ENCODE measurements at regions not wholly inside any gene's neighbourhood (a gene's known extent, or its start where the extent isn't known, plus 50 kb on each side); places are given as distances from the start of the nearest gene placed in this dataset.

DNA sequence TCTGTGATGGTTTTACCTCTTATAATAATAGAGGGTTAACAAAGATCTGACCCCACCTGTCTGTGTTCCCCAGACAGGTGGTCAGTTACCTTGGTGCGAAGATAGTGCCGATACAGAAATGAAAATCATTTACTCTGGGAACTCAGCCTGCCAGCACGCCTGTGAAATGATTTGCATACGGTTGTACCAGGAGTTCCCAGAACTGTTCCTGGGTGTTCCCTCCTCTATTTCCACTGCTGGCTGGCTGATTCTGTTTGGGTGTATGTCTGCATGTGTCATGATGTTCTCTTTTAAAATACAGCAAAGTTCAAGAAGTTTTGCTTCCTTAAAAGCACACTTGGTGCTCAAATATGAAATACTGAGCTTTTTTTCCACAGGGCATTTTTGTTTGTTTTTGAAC is 527.1 kb downstream of the FGF9 start:
- no peak for DNase-seq

DNA sequence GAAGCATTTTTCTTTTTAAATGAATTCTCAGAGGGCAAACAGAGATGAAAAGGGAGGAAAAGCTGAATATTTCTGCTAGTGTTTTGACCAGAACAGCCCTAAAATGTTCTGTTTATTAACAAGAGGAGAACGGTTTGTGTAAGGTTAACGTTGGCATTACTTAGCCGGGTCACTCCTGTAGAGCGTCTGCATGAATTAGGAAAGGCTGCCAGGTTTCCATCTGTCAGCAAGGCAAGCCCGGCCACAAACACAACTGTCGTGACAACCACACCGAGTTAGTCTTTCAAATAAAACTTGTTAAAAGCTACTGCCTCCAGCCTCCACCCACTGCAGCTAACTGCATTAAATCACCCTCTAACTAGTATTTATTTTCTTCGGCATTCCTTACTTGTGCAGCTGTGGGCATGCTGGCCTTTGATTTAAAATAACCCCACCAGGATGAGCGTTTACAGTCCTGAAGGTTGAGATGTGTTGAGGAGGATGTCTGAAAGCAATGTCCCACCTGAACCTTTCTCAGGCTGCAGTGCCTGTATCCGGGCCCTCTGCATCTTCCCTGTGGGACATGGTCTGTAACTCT is 527.9 kb downstream of the FGF9 start:
- no peak for DNase-seq

DNA sequence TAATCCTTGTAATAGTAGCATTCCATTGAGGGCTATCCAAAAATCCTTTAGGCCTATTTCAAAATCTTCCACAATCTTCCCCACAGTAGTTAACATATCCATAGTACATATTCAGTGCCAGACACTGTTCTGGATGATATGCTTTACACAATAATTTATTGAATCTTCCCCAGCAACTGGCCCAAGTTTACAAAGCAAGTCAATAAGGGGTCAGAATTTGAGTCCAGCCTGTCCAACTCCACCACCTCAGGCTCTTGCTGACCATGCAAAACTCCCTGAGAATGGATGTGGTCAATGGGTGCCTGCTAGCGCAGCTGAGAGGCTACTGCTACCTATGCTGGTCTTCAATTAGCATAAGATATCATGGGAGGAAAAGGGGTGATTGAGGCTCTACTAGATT is 529.6 kb downstream of the FGF9 start:
- no peak for DNase-seq

DNA sequence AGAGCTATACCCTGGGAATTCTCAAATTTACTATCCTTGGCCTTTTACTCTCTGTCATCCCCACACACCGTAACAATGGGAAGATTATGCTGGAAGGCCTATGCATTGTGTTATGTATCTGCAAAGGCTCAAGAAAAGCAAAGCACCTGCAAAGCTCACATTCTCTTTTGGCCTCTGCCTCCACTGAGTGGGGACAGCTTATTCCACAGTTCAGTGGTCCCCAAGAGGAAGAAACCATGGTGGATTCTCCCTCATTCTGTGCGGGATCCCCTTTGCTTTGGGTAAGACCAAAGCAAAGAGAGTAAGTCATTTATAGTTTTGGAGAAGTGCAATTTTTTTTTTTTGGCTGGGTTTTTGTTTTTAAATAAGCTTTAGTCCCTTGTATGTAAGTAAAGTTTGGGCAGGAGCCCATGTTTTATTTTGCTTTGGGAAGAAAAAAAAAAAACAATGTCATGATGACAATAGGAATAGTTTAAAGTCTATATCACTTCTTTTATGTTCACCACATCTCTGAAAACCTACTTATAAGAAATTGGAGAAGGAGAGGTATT is 530.6 kb downstream of the FGF9 start:
- DNase-seq: no peak

DNA sequence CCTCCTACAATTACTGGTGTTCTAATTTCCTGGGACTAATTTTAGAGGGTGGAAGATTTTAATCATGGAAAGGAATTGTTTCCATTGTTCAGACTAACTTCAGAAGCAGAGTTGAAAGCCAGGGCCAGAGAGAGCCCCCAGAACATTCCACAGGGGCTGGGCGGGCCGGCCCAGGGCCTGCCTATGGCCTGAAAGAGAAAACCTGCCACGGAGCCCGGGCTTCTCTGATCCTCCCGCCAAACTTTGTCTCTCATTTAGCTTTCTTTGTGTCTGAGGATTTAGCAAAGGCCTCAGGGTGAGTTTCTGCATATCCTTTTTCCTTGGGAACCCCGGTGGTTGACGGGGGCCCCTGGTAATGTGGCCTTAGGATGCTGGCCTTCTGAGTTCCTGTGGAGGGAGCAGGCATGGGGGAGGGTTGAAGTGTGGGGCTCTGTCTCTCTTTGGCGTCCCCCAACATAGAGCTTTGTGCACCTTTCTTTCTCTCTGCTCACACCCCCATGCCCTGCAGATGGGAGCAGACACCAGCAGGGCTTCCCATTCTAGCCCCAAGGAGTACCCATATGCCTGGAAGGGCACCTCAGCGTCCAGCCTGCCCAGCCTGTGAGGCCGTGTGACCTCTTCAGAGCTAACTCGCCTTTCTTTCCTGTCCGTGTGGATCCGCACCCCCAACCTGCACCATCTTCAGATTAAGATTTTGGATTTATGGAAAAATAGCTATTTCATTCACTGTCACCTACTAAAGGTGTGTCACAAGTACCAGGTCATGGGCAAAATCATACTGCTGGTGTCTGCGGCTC is 539.5 kb downstream of the FGF9 start:
- DNase-seq: no peak

DNA sequence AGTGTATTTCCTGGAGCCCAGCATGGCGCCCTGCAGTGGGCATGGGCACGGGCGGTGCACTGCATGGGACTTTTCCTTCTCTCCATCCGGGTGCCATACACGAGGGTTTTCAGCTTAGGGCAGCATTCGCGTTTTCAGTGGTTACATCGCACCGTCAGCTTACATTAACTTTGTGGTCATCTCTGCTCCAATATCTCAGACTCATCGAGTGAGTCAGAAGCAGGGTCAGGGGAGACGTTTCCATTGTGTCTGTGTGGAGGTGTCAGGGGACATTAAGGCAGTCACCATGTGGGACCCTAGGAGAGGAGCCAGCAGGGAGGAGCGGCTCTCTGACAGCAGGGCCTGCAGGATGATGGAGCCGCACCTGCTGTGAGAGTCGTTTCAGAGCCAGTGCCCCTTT is 541.0 kb downstream of the FGF9 start:
- no peak for DNase-seq

DNA sequence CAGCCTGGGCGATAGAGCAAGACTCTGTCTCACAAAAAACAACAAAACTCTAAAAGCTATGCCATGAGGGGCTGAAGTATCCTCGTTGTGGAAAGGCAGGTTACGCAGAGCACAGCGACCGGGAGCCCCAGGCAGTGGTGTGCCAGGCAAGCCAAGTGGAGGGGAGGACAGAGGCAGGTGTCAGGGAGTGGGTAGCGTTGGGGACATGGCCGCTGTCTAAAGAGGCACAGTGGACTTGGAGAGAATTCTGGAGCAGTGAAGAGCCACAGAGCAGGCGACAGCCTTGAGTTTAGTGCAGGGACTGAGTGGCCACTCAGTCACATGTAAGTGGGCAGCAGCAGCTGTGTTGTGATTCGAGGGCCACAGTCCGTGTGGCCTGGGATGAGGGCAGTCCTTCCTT is 541.7 kb downstream of the FGF9 start:
- DNase-seq: no peak

DNA sequence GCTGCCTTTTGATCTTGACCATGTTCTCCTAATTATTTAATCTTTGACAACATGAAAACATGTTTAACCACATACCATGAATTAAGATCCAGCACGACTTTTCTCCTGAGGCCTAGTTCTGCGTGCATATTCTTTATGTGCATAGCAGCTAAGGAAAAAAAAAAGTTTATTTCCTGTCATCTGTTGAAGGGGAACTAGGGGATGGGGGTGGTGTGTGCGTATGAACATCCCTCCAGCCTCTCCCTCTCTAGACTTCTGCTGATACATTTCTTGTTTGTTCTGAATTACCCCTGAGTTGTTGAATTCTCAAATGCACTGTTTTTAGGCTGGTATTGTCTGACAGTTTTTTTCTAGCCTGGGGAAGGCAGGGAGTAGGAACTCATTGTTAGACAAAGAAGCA is 543.3 kb downstream of the FGF9 start:
- DNase-seq: no peak

DNA sequence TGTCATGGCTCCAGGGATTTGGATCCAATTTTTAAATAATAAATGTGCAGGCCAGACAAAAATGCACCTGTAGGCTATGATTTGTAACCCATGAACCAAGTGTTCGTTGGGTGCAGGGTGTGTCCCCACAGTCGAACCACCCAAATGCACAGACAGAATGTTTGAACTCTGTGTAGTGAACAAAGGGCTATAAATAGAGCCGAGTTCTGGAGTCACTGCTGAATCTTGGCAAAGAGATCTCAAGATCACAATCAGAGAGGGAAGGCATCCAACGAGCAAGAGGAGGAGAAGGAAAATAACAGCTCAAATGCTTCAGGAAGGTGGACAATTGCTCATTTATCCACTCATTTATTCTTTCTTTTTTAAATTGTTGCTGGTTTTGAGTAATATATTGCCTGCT is 547.9 kb downstream of the FGF9 start:
- no peak for DNase-seq

DNA sequence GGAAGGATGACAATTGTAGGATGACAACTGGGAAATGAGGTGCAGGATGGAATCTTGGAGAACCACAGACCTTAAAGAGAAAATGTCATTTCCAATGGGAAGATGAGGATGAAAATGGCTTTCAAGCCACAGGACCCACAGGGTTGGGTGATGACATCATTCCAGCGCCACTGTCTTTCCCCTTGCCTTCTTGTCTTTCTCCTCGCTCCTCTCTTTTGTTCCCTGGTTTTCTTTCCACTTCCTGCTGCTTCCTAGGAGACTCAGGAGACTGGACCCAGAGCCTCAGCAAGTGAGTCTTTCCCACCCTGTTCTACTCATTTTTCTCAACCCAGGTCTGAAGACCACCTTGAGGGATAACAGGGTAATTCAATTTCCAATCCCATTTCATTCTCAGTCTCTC is 548.8 kb downstream of the FGF9 start:
- DNase-seq: no peak

DNA sequence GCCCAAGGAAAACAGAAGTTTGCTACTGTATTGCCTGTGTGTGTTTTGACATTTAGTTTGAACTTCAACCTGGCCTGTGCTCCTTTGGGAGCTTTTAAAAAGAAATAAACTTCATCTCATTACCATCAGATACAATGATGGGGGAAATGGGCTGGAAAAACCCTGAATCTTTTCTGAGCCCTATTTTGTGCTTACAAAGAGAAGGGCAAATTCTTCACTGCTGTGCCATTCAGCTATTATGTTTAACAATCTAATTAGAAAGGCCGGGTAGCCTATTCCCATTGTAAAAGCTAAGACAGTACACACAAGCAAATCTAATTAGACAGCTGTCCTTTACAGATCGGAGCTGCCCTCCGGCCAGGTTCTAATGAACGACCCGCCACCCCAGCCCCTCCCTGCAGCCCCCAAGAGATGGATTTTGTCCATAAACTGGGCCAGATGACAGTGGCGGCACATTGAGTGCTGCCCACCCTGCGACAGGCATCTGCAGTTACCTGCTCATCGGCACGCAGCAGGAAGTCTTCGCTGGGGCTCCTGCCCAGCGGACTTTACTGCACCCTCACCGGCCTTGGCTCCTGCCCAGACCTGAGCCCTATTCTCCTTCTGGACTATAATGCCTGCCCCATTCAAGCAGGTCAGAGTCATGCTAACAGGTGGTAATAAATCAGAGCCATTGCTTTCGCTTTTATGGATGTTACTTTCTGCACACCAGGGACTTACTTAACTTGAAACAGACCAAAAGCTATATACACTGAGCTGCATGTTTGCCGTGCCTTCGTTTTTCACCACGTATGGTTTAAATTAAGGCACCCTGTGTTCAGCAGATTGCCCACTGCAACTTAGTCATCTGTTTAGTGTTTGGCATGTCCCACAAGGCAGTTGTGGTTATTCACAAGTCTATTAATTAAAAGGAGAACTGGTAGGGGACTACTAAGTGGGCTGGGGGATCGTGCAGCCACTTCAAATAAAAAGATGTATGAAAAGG is 549.6 kb downstream of the FGF9 start:
- DNase-seq: no peak

DNA sequence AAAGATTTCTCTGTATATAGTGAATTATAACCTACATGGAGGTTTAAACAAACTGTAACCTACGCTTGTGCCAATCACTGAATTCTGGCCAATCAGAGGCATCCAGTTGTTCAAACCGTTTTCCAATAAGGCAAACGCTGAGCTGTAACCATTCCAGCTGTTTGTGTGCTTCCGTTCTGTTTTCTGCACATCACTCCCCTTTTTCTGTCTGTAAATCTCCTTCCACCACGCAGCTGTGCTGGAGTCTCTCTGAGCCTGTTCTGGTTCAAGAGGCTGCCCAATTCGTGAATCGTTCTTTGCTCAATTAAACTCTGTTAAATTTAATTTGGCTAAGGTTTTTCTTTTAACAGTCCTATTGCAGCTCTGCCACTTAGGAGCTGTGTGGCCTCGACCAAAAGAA is 552.5 kb downstream of the FGF9 start:
- DNase-seq: no peak

DNA sequence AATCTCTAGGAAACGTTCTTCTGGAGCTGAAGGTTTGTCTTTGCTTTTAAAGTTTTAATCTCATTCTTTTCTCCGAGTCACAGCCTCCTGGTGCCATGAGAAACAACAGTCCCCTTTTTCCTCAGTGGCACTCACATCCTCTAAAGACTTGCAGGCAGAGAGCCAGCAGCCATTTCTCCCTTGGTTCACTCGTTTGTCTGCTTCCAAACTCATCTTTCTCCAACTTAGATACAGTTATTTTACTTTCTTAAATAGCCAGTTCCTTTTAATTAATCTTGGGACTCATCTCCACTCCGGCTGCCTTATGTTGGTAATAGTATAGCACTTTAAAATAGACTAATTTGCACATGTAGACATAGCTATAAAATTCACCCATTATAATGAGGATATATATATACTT is 555.2 kb downstream of the FGF9 start:
- DNase-seq: no peak

DNA sequence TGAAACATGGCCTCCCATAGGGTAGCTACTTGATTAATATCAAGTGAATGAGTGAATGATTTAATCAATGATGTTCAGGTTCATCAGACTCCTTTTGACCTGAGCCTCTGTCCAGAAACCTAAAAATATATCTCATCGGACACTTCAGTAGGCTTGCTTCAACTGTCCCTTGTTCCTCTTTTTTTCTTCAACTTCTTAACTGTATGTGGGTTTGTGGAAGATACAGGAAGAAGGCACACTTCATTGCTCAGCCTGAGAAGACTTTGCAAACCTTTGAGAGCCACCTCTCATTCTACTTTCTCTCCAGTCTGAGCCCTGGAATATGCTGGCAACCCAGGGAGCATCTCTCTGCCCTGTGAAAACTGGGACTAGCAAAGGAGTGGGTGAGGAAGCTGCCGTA is 557.0 kb downstream of the FGF9 start:
- no peak for DNase-seq

DNA sequence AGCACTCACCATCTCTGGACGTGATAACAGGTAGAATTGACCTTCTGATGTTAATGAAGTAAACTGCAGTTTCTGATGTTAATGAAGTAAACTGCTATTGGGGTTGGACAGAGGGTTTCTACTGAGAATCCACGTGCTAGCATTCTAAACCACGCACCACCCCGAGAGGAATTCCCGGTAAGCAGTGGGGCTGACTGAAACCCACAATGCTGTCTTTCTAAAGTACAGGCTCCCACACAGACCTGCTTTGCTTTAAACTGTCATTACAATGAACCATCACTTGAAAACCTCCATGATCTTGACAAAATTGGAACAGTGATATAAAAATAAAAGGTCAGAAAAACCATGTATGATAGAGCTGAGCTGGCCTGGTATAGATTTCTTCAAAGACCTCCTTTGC is 559.0 kb downstream of the FGF9 start:
- no peak for DNase-seq

DNA sequence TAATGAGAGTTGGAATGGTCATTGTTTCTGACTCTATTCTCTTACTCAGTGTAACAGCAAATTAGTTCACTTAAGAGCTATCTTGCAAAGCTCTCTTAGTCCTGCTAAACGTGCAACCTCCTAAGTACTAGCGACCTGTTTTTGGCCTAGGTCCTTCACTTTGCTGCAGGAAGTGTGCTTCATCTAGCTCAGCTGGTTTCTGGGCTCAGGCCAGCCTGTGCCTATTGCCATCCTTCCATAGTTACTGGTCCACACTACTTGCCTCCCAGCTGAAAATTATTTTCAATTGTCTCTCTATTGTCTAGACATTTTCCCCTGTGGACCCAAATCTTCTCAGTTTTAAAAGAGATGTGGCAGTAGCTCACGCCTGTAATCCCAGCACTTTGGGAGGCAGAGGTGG is 561.3 kb downstream of the FGF9 start:
- no peak for DNase-seq

DNA sequence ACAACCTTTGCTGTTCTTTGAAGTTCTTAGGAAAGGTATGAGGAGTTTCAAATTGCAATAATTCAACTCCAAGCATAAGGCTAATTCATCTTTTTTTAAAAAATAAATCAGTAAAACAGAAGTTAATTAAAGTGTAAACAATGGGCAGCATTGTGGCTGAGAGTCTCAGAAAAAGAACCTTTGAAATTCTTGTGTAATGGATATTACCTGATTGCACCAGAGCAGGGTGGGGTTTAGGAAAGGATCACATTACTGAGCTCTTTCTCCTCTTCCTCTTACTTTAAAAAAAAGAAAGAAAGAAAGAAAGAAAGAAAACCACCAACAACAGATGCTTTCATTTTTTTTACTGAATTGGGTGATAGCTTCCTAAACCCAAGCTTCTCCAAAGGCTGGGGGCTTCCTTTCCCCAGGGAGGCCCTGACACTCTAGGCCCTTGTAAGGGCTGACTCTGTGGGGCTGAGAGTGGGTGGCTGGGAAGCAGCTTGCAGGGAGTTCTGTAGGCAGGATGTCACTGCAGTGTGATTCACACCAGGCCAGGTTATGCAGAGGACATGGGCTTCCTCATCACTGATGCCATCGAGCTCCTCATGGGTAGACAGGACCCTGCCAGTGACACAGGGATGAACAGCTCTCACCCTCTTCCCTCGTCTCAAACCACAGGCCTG is 564.5 kb downstream of the FGF9 start:
- peak; percentile 21 for DNase-seq

DNA sequence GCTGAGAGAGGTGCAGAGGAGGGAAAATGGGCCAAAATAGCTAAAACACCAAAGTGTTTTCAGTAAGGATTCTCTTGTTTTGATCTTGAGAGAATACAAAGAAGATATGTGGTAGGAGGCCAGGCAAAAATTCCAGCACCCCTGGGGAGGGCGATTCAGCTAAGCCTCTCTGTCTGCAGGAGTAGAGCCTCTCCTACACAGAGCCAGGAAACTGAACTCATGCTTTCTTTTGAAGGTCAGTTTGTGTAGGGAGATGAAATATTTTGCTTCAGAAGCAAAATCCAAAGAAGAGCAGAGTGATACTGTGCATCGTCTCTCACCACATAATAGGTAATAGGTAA is 565.0 kb downstream of the FGF9 start:
- no peak for DNase-seq

DNA sequence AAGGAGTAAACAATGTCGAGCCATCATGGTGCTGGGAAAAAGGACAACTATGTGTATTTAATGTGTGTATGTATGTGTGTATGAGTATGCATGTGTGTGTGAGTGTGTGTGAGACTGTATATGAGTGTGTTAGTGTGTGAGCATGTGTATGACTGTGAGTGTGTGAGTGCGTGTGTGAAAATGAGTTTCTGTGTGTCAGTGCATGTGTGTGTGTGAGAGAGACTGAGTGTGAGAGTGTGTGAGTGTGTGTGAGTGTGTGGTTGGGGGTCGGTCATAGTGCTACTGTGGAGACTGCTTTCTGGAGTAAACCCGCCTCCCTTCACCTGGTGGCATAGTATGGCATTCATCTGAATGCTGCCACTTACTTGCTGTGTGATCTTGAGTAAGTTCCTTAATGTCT is 567.4 kb downstream of the FGF9 start:
- no peak for DNase-seq

DNA sequence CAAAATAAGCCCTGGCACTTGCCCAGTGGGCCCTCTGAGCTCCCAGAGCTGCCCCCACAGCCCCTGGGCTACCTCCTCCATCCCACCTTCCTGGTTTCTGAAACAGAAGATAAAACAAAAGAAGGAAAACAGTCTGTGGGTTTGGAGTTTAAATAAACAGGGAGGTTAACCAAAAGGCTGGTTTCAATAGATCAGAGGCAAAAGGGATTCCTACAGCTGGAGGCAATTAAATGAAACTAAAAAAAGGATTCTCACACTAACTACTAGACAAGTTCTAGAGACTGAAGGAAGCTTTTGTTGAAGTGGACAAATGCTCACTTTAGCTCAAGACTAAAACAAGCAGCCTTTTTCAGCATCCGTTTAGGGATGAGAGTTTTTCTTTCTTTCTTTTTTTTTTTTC is 569.8 kb downstream of the FGF9 start:
- DNase-seq: no peak

DNA sequence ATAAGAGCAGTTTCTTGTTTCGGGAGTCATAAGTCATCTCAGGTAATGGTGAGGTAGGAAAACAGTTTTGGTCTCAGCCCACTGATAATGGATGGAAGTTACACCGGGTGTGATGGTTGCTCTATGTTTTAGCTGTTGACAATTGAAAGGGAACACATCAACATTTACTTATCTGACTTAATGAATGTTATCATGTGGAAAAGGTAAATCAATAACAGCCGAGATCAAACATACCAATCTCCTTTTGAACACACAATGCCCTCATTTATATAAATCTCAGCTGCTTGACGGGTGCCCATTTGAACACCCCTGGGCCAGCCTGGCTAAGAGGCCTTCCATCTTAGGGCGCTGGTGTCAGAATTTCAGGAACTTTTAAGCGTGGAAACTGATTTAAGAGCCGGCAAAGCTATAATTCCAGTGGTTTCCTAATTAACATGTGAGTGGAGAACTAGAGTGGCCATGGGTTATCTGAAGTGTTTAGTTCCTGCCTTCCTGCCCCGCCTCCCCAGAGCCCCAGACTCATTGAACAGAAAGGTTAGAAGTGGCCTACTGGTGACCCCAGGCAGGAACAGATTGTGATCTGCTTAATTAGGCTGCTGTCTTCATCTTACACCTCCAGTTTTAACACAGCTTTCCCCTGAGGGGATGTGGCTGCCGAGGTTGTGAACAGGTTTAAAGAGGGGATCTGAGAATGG is 572.7 kb downstream of the FGF9 start:
- no peak for DNase-seq

DNA sequence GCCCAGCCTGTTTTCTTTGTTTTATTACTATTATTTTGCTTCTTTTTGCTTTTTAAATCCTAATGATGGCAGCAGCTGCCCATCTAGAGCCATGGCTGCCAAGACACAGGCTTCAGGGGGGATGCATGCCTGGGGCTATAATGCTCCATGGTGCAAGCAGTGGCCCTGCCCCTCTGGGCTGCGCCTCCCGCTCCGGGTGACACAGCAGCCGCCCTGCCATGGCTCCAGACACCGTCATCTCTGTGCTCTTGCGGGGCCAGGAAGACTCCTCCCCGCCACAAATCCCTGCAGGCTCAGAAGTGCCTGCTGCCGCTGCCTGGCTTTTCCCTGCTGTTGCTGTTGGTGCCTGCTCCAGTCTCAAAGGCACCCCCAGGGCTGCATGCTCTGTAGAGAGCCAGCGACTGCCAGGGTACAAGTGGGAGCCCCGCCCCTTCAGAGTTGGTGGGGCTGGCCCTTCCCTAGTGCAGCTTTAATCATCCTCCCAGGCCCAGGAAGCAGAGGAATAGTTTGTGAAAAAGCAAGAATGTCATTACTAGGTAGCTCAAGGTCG is 581.5 kb downstream of the FGF9 start:
- no peak for DNase-seq
